Stimulated activated CD8-positive, alpha-beta memory T cell treated with anti-CD3 and anti-CD28 coated beads, Interleukin-15, amount 100 ng/mL, for 4 hours (primary cell): ENCODE measurements at regions not wholly inside any gene's neighbourhood (a gene's known extent, or its start where the extent isn't known, plus 50 kb on each side); places are given as distances from the start of the nearest gene placed in this dataset.
"Not testable (repeated sequence)": the region's sequence is repeated elsewhere in the genome, so short reads cannot be mapped to it uniquely, and the experiment has no call there.

Source experiments
- DNase-seq, 2 donors: peaks; one replicate each; pipeline ENCODE4 v3.0.0-alpha.2; 2020; ENCODE audit warnings: low read depth in 2 of 2

- DNase-seq, result no peak
These were observed 155.5 kb downstream of the PRL start for GRCh38 chr6:22141241-22141745.

- DNase-seq, result no peak
These were observed 154.0 kb downstream of the PRL start for GRCh38 chr6:22142856-22143255.

DNA sequence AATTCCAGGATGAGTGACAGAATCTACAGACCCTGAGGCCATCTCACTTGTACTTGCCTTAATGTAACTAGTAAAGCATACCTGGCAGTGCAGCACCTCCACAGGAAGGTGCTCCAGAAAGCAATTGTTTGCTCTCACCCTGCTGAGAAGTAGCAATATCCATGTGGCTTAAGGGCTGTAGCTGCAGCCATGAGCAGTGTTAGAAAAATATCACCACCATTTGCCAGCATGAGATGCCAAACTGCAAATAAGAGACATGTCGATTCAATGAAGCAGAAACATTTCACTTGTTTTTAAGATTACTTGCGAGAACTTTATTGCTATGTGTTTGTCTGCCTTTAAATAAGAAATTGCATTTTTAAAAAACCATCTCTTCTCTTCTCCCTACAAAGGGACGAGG, 151.5 kb downstream of the PRL start:
- no peak for DNase-seq

DNA sequence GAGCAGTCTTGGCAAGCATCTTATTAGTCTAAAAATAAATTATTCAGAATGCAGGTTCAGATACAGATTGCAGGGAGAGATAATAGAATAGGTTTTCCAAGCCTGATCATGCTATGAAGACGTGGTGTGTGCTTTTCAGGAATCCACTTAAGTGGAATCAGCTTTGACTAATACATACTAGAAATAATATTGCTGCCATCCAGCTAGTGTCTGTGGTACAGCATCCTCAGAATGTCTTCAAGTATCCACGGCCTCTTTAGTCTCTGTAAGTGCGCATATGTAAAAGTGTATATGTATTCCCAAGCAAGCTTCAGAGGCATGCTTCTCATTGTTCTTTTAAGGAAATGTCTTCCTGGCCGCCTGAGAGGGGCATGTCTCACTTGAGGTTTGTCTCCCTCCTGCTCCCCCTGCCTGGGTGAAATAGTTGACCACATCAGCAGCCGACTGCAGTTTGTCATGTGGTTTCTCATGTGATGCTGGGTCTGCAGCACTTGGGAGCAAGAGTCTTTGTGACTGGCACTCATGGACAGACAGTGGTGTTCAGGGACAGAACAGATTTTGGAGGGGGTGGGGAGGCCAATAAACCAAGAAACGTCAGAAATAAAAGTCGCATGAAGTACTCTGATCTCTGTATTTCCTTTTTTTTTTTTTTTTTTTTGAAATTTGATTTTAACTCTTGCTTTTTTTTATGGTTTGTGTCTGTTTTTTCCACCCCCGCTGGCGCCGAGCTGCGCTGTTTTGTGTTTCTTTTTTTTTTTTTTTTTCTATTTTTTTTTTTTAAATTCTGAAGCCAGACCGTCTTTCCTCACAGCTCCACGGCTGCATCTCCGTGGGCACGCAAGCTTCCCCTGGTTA, 150.8 kb downstream of the PRL start:
- no peak for DNase-seq

GRCh38 chr6:22146678-22146930, 150.2 kb downstream of the PRL start:
- DNase-seq, result no peak

DNA sequence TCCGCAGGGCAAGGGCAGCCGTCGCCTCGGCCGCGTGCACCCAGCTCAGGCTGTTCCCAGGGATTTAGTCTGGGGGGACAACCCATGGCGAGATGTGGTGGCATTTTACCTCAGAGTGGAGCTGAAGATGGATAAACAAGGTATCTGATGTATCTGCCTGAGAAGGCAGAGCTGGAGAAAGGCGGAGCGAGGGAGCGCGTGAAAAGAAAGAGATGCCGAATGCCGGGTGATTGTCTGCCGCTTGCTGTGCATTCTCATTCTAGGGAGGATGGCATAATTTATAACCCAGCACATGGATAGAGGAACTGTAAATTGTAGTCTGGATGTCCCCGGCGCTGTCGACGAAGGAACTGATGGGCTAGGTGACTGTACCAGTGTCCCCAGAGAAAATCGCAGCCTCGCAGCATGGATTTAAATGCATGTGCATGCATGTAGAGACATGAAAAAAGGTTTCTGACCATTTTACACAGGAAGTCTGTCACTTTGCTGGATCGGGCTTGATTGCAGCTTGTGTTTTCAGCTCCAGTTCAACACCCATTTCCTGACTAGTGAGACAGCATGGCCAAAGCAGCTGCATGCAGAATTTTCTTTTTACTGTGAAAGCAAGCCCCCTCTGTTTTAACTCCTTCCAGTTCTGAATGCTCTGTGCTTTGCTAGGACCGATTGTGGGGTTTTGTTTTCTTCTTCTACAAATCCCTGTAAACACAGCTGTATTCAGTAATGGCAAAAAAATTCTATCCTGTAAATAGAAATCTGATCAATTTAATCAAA, 149.7 kb downstream of the PRL start:
- DNase-seq, result no peak

- no peak for DNase-seq
These were observed 148.7 kb downstream of the PRL start for GRCh38 chr6:22147921-22148776.

DNA sequence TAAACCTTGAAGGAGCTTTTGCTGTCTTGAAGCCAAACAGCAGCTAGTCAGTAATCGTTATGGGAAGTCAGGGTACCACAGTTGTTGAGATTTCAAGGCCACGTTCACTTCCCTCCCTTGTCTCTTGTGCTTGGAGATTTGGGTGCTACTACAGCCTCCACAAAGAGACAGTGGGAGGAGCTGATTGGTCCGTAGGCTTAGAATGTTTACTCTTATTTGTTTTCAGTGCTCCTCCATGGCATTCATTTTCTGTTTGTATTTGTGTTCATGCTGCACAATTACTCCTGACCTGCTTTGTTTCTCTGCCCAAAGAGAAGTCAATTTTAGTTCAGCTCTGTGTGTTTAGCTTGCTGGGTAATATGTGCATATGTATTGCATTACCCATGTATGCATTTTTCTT, 147.7 kb downstream of the PRL start:
- no peak for DNase-seq

GRCh38 chr6:22149501-22150367, 147.1 kb downstream of the PRL start:
- DNase-seq, result no peak

DNA sequence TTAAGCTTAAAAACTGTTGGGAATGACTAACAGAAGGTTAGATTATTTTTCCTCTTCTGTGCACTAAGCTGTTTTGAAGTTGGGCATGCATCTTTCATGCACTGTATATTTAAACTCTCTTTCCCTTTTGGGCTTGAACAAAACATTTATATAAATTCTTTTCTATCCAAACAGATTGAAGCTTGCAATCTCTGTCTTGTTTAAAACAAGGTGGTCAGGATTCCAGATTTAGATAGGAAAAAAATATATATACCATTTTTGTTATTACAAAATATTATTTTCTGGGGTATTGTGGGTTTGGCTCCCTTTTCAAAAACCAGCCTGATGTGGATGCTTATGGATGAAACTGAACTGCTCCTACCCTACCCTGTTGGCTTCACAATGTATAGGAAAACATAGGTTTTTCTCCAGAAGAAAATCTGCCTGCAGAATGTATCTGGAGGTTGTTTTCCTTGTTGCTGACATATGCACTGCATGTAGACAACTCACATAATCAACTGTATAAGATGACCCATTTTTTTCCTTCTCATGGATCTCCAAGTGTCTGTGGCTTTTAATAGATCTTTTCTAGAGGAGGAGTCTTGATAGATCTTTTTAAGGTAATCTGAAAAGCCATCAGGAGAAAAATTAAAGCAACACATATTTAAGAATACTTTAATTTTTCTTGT, 146.3 kb downstream of the PRL start:
- DNase-seq, result no peak

DNA sequence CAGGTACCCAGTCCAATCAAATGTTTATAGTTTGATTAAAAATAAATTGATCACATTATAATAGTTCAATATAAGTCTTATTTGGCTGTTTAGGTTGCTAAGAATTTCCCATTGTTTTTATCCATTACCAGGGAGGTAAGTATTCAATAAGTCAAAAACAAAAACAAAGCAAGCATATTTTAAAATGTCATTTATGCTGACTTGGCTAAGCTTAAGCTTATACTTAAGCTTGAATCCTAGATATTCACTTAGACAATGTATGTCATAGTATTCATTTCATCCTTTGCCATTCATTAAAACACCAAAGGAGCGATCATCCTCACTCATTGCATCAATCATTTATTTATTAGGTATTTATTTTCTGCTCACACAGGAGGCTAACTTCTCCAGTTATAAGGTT, 144.9 kb downstream of the PRL start:
- no peak for DNase-seq

- DNase-seq, result no peak
These were observed 144.0 kb downstream of the PRL start for GRCh38 chr6:22152841-22153240.

DNA sequence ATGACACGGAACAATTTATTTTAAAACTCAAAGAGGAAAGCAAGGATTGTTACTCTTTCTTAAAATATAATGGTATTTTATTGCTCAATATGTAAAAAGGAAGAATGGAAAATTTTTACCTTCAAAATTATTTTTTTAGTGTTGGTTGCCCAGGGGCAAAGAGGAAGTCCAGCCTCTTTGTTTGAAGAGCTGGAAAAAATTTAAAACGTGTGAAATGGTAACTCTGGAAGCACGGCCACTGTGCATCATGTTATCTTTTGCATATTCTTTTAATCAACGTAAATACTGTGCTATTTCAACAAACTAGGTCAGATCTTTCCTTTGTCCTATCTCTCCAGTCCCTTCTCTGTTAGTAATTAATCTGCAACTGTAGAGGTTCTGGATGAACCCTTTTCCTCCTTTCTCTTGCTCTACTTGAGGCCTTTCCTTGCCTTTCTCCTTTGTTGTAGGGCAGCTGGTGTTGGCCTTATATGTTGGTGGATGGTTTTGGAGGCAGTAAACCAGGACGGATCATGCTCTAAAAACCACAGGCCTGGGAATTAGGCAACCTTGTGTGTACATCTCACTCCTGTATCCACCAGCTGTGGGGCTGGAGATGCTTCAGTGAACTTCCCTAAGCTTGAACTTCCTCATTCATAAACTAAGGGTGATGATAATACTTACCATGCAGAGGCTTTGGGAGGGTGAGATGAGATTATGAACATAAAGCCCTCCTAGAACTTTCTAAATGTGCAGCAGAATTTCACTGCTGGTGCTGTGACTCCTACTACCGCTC, 143.3 kb downstream of the PRL start:
- no peak for DNase-seq

DNA sequence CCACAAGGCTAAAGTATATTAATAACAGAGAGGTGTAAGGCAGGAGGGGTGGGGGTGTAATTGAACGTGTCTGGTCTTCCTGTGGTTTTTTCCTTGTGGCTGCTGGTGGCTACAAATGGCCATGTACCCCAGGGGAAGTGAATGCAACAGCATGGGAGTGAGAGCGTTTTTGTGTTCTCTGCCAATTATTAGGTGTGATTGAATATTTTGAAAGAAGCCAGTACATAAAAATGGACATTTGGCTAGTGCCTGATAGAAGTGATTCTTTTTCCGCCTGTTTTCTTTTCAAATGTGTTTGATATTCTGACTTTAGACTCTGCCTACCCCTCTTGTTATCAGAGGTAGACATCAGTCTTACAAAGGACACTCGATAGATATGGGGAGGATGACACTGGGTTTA, 141.3 kb downstream of the PRL start:
- no peak for DNase-seq

GRCh38 chr6:22157233-22157632, 139.6 kb downstream of the PRL start:
- no peak for DNase-seq

DNA sequence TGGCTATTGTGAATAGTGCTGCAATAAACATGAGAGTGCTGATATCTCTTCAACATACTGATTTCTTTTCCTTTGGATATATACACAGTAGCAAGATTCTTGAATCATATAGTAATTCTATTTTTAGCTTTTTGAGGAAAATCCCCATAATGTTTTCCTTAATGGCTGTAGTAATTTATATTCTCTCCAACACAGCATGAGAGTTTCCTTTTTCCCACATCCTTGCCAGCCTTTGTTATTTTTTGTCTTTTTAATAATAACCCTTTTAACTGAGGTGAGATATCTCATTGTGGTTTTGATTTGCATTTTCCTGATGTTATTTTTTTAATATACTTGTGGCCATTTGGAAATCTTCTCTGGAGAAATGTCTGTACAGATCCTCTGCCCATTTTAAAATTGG, 132.6 kb downstream of the PRL start:
- DNase-seq, result no peak

- not testable (repeated sequence) for DNase-seq
These were observed 125.8 kb downstream of the PRL start for GRCh38 chr6:22171006-22171405.

GRCh38 chr6:22171885-22172284, 125.0 kb downstream of the PRL start:
- DNase-seq, result not testable (repeated sequence)

- no peak for DNase-seq
These were observed 123.5 kb downstream of the PRL start for GRCh38 chr6:22173311-22173710.

DNA sequence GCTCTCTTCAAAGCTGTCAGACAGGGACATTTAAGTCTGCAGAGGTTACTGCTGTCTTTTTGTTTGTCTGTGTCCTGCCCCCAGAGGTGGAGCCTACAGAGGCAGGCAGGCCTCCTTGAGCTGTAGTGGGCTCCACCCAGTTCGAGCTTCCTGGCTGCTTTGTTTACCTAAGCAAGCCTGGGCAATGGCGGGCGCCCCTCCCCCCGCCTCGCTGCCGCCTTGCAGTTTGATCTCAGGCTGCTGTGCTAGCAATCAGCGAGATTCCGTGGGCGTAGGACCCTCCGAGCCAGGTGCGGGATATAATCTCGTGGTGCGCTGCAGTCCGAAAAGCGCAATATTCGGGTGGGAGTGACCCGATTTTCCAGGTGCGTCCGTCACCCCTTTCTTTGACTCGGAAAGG, 116.6 kb downstream of the PRL start:
- DNase-seq, result not testable (repeated sequence)
